ENCODE measurements at regions not wholly inside any gene's neighbourhood (a gene's known extent, or its start where the extent isn't known, plus 50 kb on each side); places are given as distances from the start of the nearest gene placed in this dataset.

GRCh38 chr1:68291688-68292384 is 59.5 kb upstream of the WLS start:
- no peak for DNase-seq

- DNase-seq: no peak
These were observed 54.9 kb upstream of the WLS start for GRCh38 chr1:68287241-68287640.

GRCh38 chr1:68285046-68285445 is 52.7 kb upstream of the WLS start:
- no peak for DNase-seq

- no peak for DNase-seq
These were observed 49.8 kb upstream of the WLS start for GRCh38 chr1:68281946-68282615.
